Neural progenitor cell (in vitro differentiated cells): ENCODE measurements at regions not wholly inside any gene's neighbourhood (a gene's known extent, or its start where the extent isn't known, plus 50 kb on each side); places are given as distances from the start of the nearest gene placed in this dataset.

Experiments
- DNase-seq: peaks from one replicate; pipeline ENCODE4 v3.0.0-alpha.2; 2016; ENCODE audit warnings: low spot score
- H2AFZ ChIP-seq: fragments of 200-600 bp; sonication (generic); replicated peaks from 2 replicates; pipeline ENCODE4 v1.6.1; 2016; ENCODE audit warnings: antibody characterized with exemption
- H3F3A ChIP-seq: fragments of 200-600 bp; sonication (generic); 2 replicates; pipeline ENCODE4 v1.6.1; 2016; ENCODE audit warnings: antibody characterized with exemption, low read depth
- H3K27ac ChIP-seq: fragments of 200-600 bp; sonication (generic); 2 replicates; pipeline ENCODE4 v1.5.1; 2016; ENCODE audit warnings: mild to moderate bottlenecking
- H3K27me3 ChIP-seq: fragments of 200-600 bp; sonication (generic); 2 replicates; pipeline ENCODE4 v1.6.1; 2016; ENCODE audit warnings: mild to moderate bottlenecking, moderate library complexity
- H3K36me3 ChIP-seq: fragments of 200-600 bp; sonication (generic); 2 replicates; pipeline ENCODE4 v1.5.1; 2016
- H3K4me1 ChIP-seq: fragments of 200-600 bp; sonication (generic); 2 replicates; pipeline ENCODE4 v1.6.1; 2016; ENCODE audit warnings: mixed run types
- H3K4me2 ChIP-seq: fragments of 200-600 bp; sonication (generic); 2 replicates; pipeline ENCODE4 v1.6.1; 2016
- H3K4me3 ChIP-seq: fragments of 200-600 bp; sonication (generic); 2 replicates; pipeline ENCODE4 v1.5.1; 2016
- H3K79me2 ChIP-seq: fragments of 200-600 bp; sonication (generic); 2 replicates; pipeline ENCODE4 v1.6.1; 2016; ENCODE audit warnings: low read depth
- H3K9ac ChIP-seq: fragments of 200-600 bp; sonication (generic); 2 replicates; pipeline ENCODE4 v1.6.1; 2016
- H3K9me3 ChIP-seq: fragments of 200-600 bp; sonication (generic); 2 replicates; pipeline ENCODE4 v1.5.1; 2016; ENCODE audit warnings: low read depth
- H4K20me1 ChIP-seq: fragments of 200-600 bp; sonication (generic); 2 replicates; pipeline ENCODE4 v1.6.1; 2016; ENCODE audit warnings: low read depth
- H3K27ac Mint-ChIP-seq: 3 replicates; pipeline ENCODE4 v1.8.0; 2021; ENCODE audit warnings: mixed read lengths
- H3K27me3 Mint-ChIP-seq: 2 replicates; pipeline ENCODE4 v1.8.0; 2022; ENCODE audit warnings: low read depth, mild to moderate bottlenecking, inconsistent platforms, moderate library complexity, mixed read lengths; ENCODE audit not compliant: insufficient read depth
- H3K36me3 Mint-ChIP-seq: 3 replicates; pipeline ENCODE4 v1.8.0; 2021; ENCODE audit warnings: mixed read lengths
- H3K4me1 Mint-ChIP-seq: 3 replicates; pipeline ENCODE4 v1.8.0; 2021; ENCODE audit warnings: mixed read lengths
- H3K4me3 Mint-ChIP-seq: 3 replicates; pipeline ENCODE4 v1.8.0; 2021; ENCODE audit warnings: mild to moderate bottlenecking, moderate library complexity, mixed read lengths
- H3K9me3 Mint-ChIP-seq: 3 replicates; pipeline ENCODE4 v1.8.0; 2020; ENCODE audit warnings: mixed read lengths
- EZH2 ChIP-seq: fragments of 200-600 bp; sonication (generic); IDR thresholded peaks from 2 replicates; pipeline ENCODE4 v1.6.1; 2017; ENCODE audit warnings: antibody characterized with exemption, mild to moderate bottlenecking, moderate library complexity
- EZH2phosphoT487 ChIP-seq: fragments of 200-600 bp; sonication (generic); IDR thresholded peaks from 2 replicates; pipeline ENCODE4 v1.6.1; 2017; ENCODE audit warnings: antibody characterized with exemption
- TF ChIP-seq, protein P1 (sequence below): fragments of 200-600 bp; sonication (generic); IDR thresholded peaks from 2 replicates; pipeline ENCODE4 v1.5.1; 2017; ENCODE audit warnings: antibody characterized with exemption, mild to moderate bottlenecking

DNA sequence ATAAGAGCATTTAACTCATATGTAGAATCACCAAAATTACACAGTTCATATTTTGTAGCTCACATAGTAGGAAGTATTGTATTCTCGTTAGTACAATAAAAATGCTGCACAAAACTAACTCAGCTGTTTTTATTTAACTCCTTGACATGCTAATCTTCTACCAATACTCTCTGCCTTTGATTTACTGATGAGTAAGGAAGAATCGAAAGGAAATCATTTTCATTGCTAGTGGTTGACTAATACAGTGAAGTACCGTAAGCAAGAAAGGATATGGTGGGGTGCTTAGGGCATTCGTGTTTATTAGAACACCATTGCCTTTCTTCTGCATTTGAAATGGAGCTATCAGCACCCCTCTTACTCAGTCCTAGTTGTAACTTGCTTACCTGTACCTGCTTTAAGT lies 1239.1 kb upstream of the TENM3 start:
- Histone ChIP-seq H3K36me3 (no peaks in the 10 kb centered on the region), H3K79me2 (no peaks in the 10 kb centered on the region), H3K27me3 (no peaks in the 10 kb centered on the region), H3K4me1 (peaks cover 8% of the 10 kb centered on the region), H4K20me1 (no peaks in the 10 kb centered on the region), H3K9ac (no peak overlapping the region), H3F3A (no peaks in the 10 kb centered on the region), H3K9me3 (no peaks in the 10 kb centered on the region), H2AFZ (no peak overlapping the region), H3K27ac (no peak overlapping the region), H3K4me3 (no peak overlapping the region), H3K4me2 (no peak overlapping the region)
- Mint-ChIP-seq H3K4me1 (peaks cover 11% of the 10 kb centered on the region), H3K9me3 (no peaks in the 10 kb centered on the region), H3K27me3 (no peaks in the 10 kb centered on the region), H3K4me3 (no peak overlapping the region), H3K36me3 (no peaks in the 10 kb centered on the region), H3K27ac (no peak overlapping the region)
- TF ChIP-seq EZH2 (no peak), EZH2phosphoT487 (no peak)
- TF ChIP-seq, protein P1, sequence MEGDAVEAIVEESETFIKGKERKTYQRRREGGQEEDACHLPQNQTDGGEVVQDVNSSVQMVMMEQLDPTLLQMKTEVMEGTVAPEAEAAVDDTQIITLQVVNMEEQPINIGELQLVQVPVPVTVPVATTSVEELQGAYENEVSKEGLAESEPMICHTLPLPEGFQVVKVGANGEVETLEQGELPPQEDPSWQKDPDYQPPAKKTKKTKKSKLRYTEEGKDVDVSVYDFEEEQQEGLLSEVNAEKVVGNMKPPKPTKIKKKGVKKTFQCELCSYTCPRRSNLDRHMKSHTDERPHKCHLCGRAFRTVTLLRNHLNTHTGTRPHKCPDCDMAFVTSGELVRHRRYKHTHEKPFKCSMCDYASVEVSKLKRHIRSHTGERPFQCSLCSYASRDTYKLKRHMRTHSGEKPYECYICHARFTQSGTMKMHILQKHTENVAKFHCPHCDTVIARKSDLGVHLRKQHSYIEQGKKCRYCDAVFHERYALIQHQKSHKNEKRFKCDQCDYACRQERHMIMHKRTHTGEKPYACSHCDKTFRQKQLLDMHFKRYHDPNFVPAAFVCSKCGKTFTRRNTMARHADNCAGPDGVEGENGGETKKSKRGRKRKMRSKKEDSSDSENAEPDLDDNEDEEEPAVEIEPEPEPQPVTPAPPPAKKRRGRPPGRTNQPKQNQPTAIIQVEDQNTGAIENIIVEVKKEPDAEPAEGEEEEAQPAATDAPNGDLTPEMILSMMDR: no peak
- DNase-seq: no peak

DNA sequence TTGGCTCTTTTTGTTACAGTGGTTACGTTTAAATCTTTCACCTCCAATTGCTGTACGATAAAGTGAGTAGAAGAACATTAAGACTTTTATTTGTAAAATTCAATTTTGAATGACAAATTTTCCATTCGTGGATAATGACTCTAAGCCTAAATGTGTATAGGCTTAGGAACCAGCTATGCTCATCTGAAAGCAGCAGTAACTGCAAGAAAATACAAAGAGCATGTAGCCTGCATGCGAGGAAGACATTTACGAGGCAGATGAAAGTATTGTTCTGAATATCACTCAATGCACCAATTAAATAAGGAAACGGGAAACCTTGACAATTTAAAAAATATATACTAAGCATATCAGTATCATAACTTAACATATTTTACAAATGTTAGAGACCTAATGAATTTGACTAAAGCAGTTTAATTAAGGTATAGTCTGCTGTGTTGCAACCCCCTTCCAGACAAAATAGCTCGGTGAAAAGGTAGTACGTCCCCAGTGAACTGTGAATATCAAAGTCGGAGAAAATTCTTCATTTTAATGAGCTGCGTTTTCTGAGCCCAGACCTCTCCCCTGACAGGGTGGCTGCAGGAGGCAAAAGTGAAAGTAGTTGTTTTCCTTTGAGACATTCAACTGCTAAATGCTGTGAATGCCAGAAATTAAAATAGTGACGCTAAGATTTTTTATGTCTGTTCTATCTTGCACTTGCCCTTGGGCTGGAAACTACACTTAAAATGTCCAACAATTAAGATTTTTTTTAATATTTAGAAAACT lies 1236.5 kb upstream of the TENM3 start:
- H3K4me1 Mint-ChIP-seq: peaks cover 11% of the 10 kb centered on the region
- H3K27me3 ChIP-seq: no peaks in the 10 kb centered on the region
- no peak for DNase-seq
- H3K79me2 ChIP-seq: no peaks in the 10 kb centered on the region
- H3K4me2 ChIP-seq: no peak overlapping the region
- H3K27me3 Mint-ChIP-seq: no peaks in the 10 kb centered on the region
- peaks cover 8% of the 10 kb centered on the region for H3K4me1 ChIP-seq
- no peak overlapping the region for H3K4me3 ChIP-seq
- H3K27ac ChIP-seq: no peak overlapping the region
- H3K36me3 Mint-ChIP-seq: no peaks in the 10 kb centered on the region
- H3K9me3 ChIP-seq: no peaks in the 10 kb centered on the region
- H3K27ac Mint-ChIP-seq: no peak overlapping the region
- H2AFZ ChIP-seq: no peak overlapping the region
- H4K20me1 ChIP-seq: no peaks in the 10 kb centered on the region
- no peak overlapping the region for H3K9ac ChIP-seq
- H3K9me3 Mint-ChIP-seq: peaks cover 3% of the 10 kb centered on the region
- TF ChIP-seq EZH2phosphoT487: no peak
- TF ChIP-seq, protein P1: no peak
- no peak for TF ChIP-seq EZH2
- H3K4me3 Mint-ChIP-seq: peak overlapping the region; percentile 27
- H3F3A ChIP-seq: no peaks in the 10 kb centered on the region
- no peaks in the 10 kb centered on the region for H3K36me3 ChIP-seq

DNA sequence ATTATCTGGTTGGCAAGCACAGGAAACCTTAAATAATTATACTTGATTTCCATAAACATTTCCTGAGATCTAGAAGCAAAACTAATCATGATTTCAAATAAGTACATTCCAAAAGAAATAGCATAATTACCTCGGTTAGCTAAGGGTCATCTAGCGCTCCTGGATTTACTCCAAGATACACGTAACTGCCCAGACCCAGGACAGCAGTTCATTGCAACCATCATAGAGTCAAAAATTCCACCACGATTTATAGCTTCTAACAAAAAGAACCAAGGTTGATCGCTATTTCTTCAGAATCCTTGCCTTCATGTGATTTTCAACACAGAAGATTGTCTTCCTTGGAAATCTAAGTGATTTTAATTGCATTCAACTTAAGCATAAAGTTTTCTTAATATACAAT lies 1235.5 kb upstream of the TENM3 start:
- H3K36me3 Mint-ChIP-seq: no peaks in the 10 kb centered on the region
- H3K27ac ChIP-seq: no peak overlapping the region
- TF ChIP-seq, protein P1: no peak
- no peak for TF ChIP-seq EZH2phosphoT487
- TF ChIP-seq EZH2: no peak
- no peaks in the 10 kb centered on the region for H3F3A ChIP-seq
- no peak for DNase-seq
- H3K4me3 ChIP-seq: no peak overlapping the region
- H3K4me1 Mint-ChIP-seq: peaks cover 11% of the 10 kb centered on the region
- no peak overlapping the region for H3K4me2 ChIP-seq
- no peaks in the 10 kb centered on the region for H3K36me3 ChIP-seq
- H3K27me3 Mint-ChIP-seq: no peaks in the 10 kb centered on the region
- H3K9me3 ChIP-seq: no peaks in the 10 kb centered on the region
- no peaks in the 10 kb centered on the region for H4K20me1 ChIP-seq
- no peak overlapping the region for H3K27ac Mint-ChIP-seq
- H2AFZ ChIP-seq: no peak overlapping the region
- H3K9ac ChIP-seq: no peak overlapping the region
- no peaks in the 10 kb centered on the region for H3K27me3 ChIP-seq
- H3K4me1 ChIP-seq: peaks cover 8% of the 10 kb centered on the region
- no peaks in the 10 kb centered on the region for H3K79me2 ChIP-seq
- H3K9me3 Mint-ChIP-seq: peaks cover 7% of the 10 kb centered on the region
- no peak overlapping the region for H3K4me3 Mint-ChIP-seq
